ENCODE measurements at regions not wholly inside any gene's neighbourhood (a gene's known extent, or its start where the extent isn't known, plus 50 kb on each side); places are given as distances from the start of the nearest gene placed in this dataset.
"Not testable (repeated sequence)": the region's sequence is repeated elsewhere in the genome, so short reads cannot be mapped to it uniquely, and the experiment has no call there.

- no peak for DNase-seq (ENCODE audit: low spot score)
- ATAC-seq (ENCODE audit: low FRiP score), result no peak
- no peak for TF ChIP-seq CTCF (IDR thresholded peaks at IDR 0.05)
Measured at GRCh38 chr6:165843121-165843520, 180.1 kb upstream of the PDE10A start.

GRCh38 chr6:165842281-165842936 lies 179.4 kb upstream of the PDE10A start:
- ATAC-seq (ENCODE audit: low FRiP score) (no peak), DNase-seq (ENCODE audit: low spot score) (no peak)
- no peak for TF ChIP-seq CTCF (IDR thresholded peaks at IDR 0.05)

- ATAC-seq (ENCODE audit: low FRiP score), result no peak
- no peak for DNase-seq (ENCODE audit: low spot score)
- TF ChIP-seq CTCF (IDR thresholded peaks at IDR 0.05), result no peak
Measured at GRCh38 chr6:165841153-165841558, 178.1 kb upstream of the PDE10A start.

- no peak for TF ChIP-seq CTCF (IDR thresholded peaks at IDR 0.05)
- ATAC-seq (ENCODE audit: low FRiP score) (no peak), DNase-seq (ENCODE audit: low spot score) (no peak)
Measured at GRCh38 chr6:165837948-165838745, 175.1 kb upstream of the PDE10A start.

GRCh38 chr6:165836648-165837047 lies 173.6 kb upstream of the PDE10A start:
- not testable (repeated sequence) for DNase-seq (ENCODE audit: low spot score); ATAC-seq (ENCODE audit: low FRiP score)

GRCh38 chr6:165835410-165835851 lies 172.4 kb upstream of the PDE10A start:
- peak; percentile 60 for ATAC-seq (ENCODE audit: low FRiP score)
- DNase-seq (ENCODE audit: low spot score), result no peak
- TF ChIP-seq CTCF (IDR thresholded peaks at IDR 0.05), result no peak

- no peak for DNase-seq (ENCODE audit: low spot score)
- TF ChIP-seq CTCF (IDR thresholded peaks at IDR 0.05), result no peak
- ATAC-seq (ENCODE audit: low FRiP score), result peak; percentile 53
Measured at GRCh38 chr6:165834613-165835259, 171.7 kb upstream of the PDE10A start.

Measured in omental fat pad (tissue), 3 donors.